IgD-negative memory B cell (primary cell): ENCODE measurements at regions not wholly inside any gene's neighbourhood (a gene's known extent, or its start where the extent isn't known, plus 50 kb on each side); places are given as distances from the start of the nearest gene placed in this dataset.

Experiments
- H3K27ac Mint-ChIP-seq, 3 donors: one replicate each; pipeline ENCODE4 v1.8.0; 2020 to 2022; ENCODE audit warnings: mild to moderate bottlenecking in 3 of 3, mixed read lengths in 3 of 3, moderate library complexity in 1 of 3
- H3K27me3 Mint-ChIP-seq: one replicate; pipeline ENCODE4 v1.8.0; 2021; ENCODE audit warnings: mixed read lengths
- H3K36me3 Mint-ChIP-seq: one replicate; pipeline ENCODE4 v1.8.0; 2020; ENCODE audit warnings: mild to moderate bottlenecking, mixed read lengths
- H3K4me1 Mint-ChIP-seq, 3 donors: one replicate each; pipeline ENCODE4 v1.8.0; 2020 to 2022; ENCODE audit warnings: mixed read lengths in 3 of 3, mild to moderate bottlenecking in 1 of 3
- H3K4me3 Mint-ChIP-seq, 4 donors: one replicate each; pipeline ENCODE4 v1.8.0; 2020 to 2022; ENCODE audit warnings: mild to moderate bottlenecking in 4 of 4, mixed read lengths in 4 of 4, moderate library complexity in 3 of 4
- H3K9me3 Mint-ChIP-seq, 3 donors: one replicate each; pipeline ENCODE4 v1.8.0; 2020 to 2021; ENCODE audit warnings: mixed read lengths in 3 of 3, mild to moderate bottlenecking in 1 of 3

DNA sequence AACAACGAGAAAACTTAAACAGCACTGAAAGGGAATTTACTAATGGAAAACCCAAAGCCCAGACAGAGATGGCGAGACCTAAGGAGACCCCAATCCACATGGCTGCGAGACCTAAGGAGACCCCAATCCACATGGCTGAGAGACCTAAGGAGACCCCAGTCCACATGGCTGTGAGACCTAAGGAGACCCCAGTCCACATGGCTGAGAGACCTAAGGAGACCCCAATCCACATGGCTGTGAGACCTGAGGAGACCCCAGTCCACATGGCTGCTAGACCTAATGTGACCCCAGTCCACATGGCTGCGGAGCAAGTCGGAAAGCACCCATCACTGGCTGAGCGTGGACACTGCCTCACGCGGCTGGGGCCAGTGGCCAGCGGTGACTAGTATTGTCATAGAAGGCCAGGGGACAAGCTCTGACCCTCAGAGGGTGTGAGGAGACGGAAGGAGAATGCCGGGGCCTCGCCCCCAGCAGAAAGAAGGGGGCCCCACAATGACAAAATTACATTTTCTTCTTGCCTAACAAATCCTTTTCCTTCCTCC is 241.8 kb downstream of the C16orf95 start:
- H3K36me3 Mint-ChIP-seq: peaks cover 2% of the 10 kb centered on the region
- peaks cover 4 to 11% (median 7%) of the 10 kb centered on the region in 3 donors for H3K9me3 Mint-ChIP-seq
- H3K4me3 Mint-ChIP-seq: peak overlapping the region in 3 of 4 donors; percentile 89 to 94 (median 93)
- peak overlapping the region; percentile 73 to 87 (median 76) for H3K27ac Mint-ChIP-seq
- H3K4me1 Mint-ChIP-seq: peaks cover 7 to 18% (median 10%) of the 10 kb centered on the region in 3 donors
- H3K27me3 Mint-ChIP-seq: peaks cover 10% of the 10 kb centered on the region

- Mint-ChIP-seq H3K4me1 (peaks cover 7 to 18% (median 10%) of the 10 kb centered on the region in 3 donors), H3K9me3 (peaks cover 5 to 20% (median 12%) of the 10 kb centered on the region in 3 donors), H3K4me3 (no peak overlapping the region), H3K27ac (peak overlapping the region in 1 of 3 donors; percentile 79), H3K27me3 (peaks cover 10% of the 10 kb centered on the region), H3K36me3 (peaks cover 4% of the 10 kb centered on the region)
Measured at GRCh38 chr16:87076331-87076949, 240.8 kb downstream of the C16orf95 start.

DNA sequence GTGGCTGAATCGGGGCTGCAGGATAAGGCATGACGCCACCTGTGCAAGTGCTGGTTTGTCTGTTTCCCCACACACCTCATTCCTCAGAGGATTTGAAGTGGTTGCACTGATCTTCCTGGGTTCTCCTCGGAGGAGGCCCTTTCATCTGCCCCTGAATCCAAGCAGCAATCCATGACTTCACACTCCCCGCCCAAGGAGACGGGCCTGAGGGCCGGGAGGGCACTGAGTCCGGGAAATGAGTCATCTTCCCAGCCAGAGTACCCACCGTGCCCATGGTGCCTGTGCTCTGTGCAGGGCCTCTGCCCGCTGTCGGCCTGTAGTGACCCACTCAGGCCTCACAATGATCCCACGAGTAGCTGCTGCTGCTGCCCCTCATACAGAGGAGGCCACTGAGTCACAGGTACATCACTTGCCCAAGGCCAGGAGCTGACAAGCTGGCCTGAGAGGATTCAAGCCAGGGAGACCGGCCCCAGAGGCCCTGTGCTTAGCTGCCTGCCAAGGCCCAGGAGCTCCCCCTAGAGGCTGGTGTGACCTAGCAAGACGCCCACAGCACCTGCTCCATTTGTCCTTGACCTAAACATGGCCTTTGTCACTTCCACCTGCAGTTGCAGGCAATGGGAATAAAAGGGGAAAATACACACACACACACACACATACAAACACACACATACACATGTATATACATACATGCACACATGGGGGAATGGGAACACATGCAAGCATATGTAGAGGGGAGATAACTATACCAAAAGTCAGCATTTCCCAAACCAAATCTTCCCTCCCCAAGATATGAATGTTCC is 240.0 kb downstream of the C16orf95 start:
- Mint-ChIP-seq H3K36me3 (peaks cover 4% of the 10 kb centered on the region), H3K27ac (peak overlapping the region in 1 of 3 donors; percentile 79), H3K9me3 (peaks cover 7 to 24% (median 16%) of the 10 kb centered on the region in 3 donors), H3K27me3 (peaks cover 10% of the 10 kb centered on the region), H3K4me1 (peaks cover 7 to 18% (median 10%) of the 10 kb centered on the region in 3 donors), H3K4me3 (peak overlapping the region in 3 of 4 donors; percentile 5 to 38 (median 11))

DNA sequence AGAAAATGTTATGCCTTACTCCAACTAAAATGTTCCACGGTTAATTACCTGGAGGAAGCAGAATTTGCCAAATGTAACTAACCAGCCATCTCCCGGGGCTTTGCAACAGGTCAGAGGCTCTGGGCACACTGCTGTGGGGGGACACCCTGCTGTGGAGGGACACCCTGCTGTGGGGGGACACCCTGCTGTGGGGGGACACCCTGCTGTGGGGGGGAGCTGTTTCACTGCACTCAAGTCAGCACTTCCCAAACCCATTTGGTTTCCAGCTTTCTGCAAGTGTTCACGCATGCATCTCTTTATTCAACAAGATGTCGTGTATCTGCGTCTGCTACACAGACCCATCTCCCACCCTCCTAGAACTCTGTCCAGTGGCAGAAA is 239.5 kb downstream of the C16orf95 start:
- peaks cover 8 to 26% (median 16%) of the 10 kb centered on the region in 3 donors for H3K9me3 Mint-ChIP-seq
- H3K36me3 Mint-ChIP-seq: peaks cover 5% of the 10 kb centered on the region
- peaks cover 7 to 18% (median 10%) of the 10 kb centered on the region in 3 donors for H3K4me1 Mint-ChIP-seq
- no peak overlapping the region for H3K27ac Mint-ChIP-seq
- no peak overlapping the region for H3K4me3 Mint-ChIP-seq
- H3K27me3 Mint-ChIP-seq: peaks cover 10% of the 10 kb centered on the region

GRCh38 chr16:87080571-87081167 is 236.5 kb downstream of the C16orf95 start:
- H3K4me1 Mint-ChIP-seq: peaks cover 2 to 8% (median 7%) of the 10 kb centered on the region in 3 donors
- peaks cover 5% of the 10 kb centered on the region for H3K36me3 Mint-ChIP-seq
- H3K9me3 Mint-ChIP-seq: peaks cover 9 to 40% (median 20%) of the 10 kb centered on the region in 3 donors
- no peak overlapping the region for H3K4me3 Mint-ChIP-seq
- no peak overlapping the region for H3K27ac Mint-ChIP-seq
- peaks cover 4% of the 10 kb centered on the region for H3K27me3 Mint-ChIP-seq

- peaks cover 0 to 1% (median 0%) of the 10 kb centered on the region in 3 donors for H3K4me1 Mint-ChIP-seq
- H3K27me3 Mint-ChIP-seq: peaks cover 2% of the 10 kb centered on the region
- H3K9me3 Mint-ChIP-seq: peaks cover 5 to 28% (median 13%) of the 10 kb centered on the region in 3 donors
- no peak overlapping the region for H3K27ac Mint-ChIP-seq
- peaks cover 5% of the 10 kb centered on the region for H3K36me3 Mint-ChIP-seq
- H3K4me3 Mint-ChIP-seq: no peak overlapping the region
Measured at GRCh38 chr16:87085441-87085840, 231.8 kb downstream of the C16orf95 start.

- peaks cover 2% of the 10 kb centered on the region for H3K27me3 Mint-ChIP-seq
- H3K4me3 Mint-ChIP-seq: no peak overlapping the region
- peaks cover 0 to 1% (median 0%) of the 10 kb centered on the region in 3 donors for H3K4me1 Mint-ChIP-seq
- H3K27ac Mint-ChIP-seq: no peak overlapping the region
- H3K9me3 Mint-ChIP-seq: peaks cover 5 to 22% (median 9%) of the 10 kb centered on the region in 3 donors
- peaks cover 3% of the 10 kb centered on the region for H3K36me3 Mint-ChIP-seq
Measured at GRCh38 chr16:87086156-87086555, 231.0 kb downstream of the C16orf95 start.

DNA sequence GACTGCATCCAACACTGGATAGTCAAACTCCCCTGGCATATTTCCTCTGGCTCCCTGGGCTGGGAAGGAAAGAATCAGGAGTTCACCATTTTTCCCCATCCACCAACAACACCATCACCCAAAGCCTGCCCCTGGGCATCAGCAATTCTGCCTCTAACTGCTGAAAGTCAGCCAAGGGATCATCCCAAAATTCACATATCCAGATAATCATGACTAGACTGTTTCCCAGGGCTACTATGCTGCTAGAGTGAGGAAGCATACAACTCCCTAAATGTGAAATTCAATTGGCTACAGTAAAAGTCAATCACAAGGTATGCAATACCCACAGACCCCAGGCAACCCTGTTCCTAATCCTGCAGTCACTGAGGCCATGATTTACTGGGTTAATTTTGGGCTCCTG is 230.6 kb downstream of the C16orf95 start:
- Mint-ChIP-seq H3K4me3 (no peak overlapping the region), H3K9me3 (peaks cover 3 to 18% (median 7%) of the 10 kb centered on the region in 3 donors), H3K4me1 (peaks cover 0 to 1% (median 0%) of the 10 kb centered on the region in 3 donors), H3K36me3 (peaks cover 3% of the 10 kb centered on the region), H3K27me3 (peaks cover 2% of the 10 kb centered on the region), H3K27ac (no peak overlapping the region)

GRCh38 chr16:87092958-87093357 is 224.2 kb downstream of the C16orf95 start:
- H3K27ac Mint-ChIP-seq: no peak overlapping the region
- no peaks in the 10 kb centered on the region for H3K9me3 Mint-ChIP-seq
- peaks cover 0 to 11% (median 2%) of the 10 kb centered on the region in 3 donors for H3K4me1 Mint-ChIP-seq
- no peak overlapping the region for H3K4me3 Mint-ChIP-seq
- H3K36me3 Mint-ChIP-seq: peaks cover 2% of the 10 kb centered on the region
- H3K27me3 Mint-ChIP-seq: peaks cover 3% of the 10 kb centered on the region

DNA sequence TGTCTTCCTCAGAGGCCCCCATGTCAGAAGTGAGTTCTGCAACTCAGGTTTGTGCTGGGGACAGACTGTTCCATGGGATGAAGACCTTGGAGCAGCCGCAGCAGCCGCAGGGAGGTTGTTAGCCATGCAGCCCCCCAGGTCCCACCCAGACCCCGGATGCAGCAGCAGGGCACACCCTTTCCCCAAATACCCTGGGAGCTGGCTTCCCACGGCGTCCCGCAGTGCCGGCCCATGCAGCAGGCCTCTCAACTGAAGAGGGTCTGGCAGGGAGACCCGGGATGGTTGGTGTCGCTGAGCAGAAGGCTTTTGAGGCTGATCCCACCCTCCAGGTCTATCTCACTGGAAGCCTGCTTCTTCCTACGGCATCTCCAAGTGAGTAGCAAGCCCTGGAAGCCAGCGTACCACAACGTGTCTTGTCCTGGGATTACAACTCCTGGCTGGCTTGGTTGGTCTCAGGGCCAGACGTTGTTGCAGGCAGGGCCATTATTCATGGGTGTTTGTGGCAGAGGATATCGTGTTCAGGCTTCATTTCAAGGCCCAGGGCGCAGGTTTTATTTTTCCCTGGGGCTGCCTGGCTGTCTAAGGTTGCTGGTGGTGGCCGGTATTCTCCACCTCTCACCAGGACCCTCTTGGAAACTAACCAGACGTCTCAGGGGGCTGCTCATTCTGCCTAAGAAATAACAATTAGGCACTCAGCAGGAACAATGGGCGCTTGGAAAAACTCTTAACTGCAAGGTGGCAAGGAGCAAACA is 223.2 kb downstream of the C16orf95 start:
- H3K4me1 Mint-ChIP-seq: peaks cover 0 to 11% (median 2%) of the 10 kb centered on the region in 3 donors
- H3K36me3 Mint-ChIP-seq: peaks cover 2% of the 10 kb centered on the region
- H3K9me3 Mint-ChIP-seq: no peaks in the 10 kb centered on the region
- no peak overlapping the region for H3K27ac Mint-ChIP-seq
- peaks cover 3% of the 10 kb centered on the region for H3K27me3 Mint-ChIP-seq
- H3K4me3 Mint-ChIP-seq: peak overlapping the region in 3 of 4 donors; percentile 30 to 79 (median 78)

DNA sequence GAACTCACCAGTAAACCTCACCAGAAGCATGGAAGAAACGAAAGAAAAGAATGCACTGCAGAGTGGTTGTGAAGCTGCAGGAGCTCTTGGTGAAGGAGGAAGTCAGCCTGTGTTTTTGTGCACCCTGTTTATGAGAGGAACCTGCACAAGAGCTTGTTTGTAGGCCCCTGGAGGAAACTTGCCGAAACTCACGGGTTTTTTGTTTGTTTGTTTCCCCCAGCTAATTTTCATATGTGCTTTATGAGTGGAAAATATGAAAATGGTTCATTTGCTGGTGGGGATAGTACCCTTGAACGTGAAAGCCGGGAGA is 222.7 kb downstream of the C16orf95 start:
- Mint-ChIP-seq H3K27me3 (peaks cover 3% of the 10 kb centered on the region), H3K27ac (no peak overlapping the region), H3K9me3 (no peaks in the 10 kb centered on the region), H3K4me1 (peaks cover 0 to 11% (median 2%) of the 10 kb centered on the region in 3 donors), H3K4me3 (peak overlapping the region in 3 of 4 donors; percentile 30 to 79 (median 78)), H3K36me3 (peaks cover 2% of the 10 kb centered on the region)

DNA sequence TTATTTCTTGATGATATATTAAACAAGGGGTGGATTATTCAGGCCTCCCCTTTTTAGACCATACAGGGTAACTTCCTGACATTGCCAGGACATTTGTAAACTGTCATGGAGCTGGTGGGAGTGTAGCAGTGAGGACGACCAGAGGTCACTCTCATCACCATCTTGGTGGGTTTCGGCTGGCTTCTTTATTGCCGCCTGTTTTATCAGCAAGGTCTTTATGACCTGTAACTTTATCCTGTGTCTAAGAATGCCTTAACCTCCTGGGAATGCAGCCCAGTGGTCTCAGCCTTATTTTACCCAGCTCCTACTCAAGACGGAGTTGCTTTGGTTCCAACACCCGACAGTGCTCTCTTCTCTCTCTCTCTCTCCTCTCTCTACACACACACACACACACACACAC is 221.9 kb downstream of the C16orf95 start:
- Mint-ChIP-seq H3K27me3 (peaks cover 3% of the 10 kb centered on the region), H3K36me3 (peaks cover 2% of the 10 kb centered on the region), H3K27ac (no peak overlapping the region), H3K4me3 (peak overlapping the region in 1 of 4 donors; percentile 18), H3K4me1 (peaks cover 0 to 11% (median 2%) of the 10 kb centered on the region in 3 donors), H3K9me3 (no peaks in the 10 kb centered on the region)

DNA sequence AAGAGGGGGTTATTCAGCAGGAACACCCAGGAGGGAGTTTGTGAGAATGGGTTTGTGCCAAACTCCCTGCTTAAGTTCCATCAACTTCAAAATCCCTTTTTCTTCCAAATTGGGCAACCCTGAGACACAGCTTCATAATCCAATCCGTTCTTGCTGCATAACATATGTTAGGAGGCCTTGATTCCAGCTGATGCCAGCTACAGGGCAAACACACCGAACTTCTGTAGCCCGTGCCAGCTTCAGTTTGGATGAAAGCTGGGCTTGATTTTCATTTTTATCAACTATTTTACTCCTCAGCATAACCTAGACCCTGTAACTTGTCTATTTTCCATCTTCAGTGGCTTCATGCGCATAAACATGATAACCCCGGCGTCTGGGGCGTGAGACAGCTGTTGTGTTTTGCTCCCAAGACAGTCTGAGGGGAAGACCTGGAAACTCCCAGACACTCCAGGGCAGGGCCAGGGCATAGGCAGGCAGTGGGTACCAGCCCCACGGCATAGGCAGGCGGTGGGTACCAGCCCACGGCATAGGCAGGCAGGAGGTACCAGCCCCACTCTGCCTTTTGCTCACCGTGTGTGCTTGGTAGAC is 220.4 kb downstream of the C16orf95 start:
- no peak overlapping the region for H3K27ac Mint-ChIP-seq
- H3K4me3 Mint-ChIP-seq: no peak overlapping the region
- H3K36me3 Mint-ChIP-seq: peaks cover 2% of the 10 kb centered on the region
- H3K9me3 Mint-ChIP-seq: no peaks in the 10 kb centered on the region
- H3K4me1 Mint-ChIP-seq: peaks cover 0 to 11% (median 2%) of the 10 kb centered on the region in 3 donors
- H3K27me3 Mint-ChIP-seq: peaks cover 3% of the 10 kb centered on the region

DNA sequence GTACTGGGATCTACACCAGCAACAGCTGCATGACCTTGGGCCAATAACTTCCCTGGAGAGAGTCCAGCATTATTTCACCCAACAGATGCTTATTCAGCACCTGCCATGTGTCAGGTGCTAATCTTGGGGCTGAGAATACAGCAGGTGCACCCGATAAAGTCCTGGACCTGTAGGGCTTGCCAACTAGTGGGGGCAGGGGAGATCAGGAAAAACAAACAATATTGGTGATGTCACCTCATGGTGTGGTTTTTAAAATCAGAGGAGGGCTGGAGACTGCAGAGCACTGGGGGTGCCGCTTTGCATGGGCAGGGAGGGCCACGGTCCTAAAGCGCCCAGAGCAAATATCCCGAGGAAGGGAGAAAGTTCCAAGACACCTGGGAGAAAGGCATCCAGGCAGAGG is 218.8 kb downstream of the C16orf95 start:
- H3K4me3 Mint-ChIP-seq: no peak overlapping the region
- H3K9me3 Mint-ChIP-seq: peaks cover 0 to under 1% (median 0%) of the 10 kb centered on the region in 3 donors
- H3K36me3 Mint-ChIP-seq: no peaks in the 10 kb centered on the region
- H3K27ac Mint-ChIP-seq: no peak overlapping the region
- peaks cover 3% of the 10 kb centered on the region for H3K27me3 Mint-ChIP-seq
- H3K4me1 Mint-ChIP-seq: peaks cover 0 to 11% (median 2%) of the 10 kb centered on the region in 3 donors
